ENCODE measurements at regions not wholly inside any gene's neighbourhood (a gene's known extent, or its start where the extent isn't known, plus 50 kb on each side); places are given as distances from the start of the nearest gene placed in this dataset.

DNA sequence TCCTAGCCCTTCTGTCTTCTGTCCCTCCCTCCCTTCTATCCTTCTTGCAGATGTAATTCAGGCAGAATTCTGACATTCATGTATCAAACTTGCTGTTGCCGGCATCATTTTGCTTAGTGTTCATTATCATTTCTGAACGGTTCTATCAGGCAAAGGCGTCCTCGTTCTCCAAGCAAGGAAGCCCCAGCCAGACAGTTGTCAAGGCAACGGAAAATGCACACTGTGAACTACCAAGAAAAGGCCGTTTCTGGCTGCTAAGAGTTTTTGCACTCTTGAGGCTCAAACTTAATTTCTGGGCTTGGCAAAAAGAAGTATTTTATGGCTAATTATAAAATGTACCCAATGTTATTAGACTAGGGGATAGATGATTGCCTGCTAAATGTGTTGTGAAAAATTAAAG is 164.7 kb upstream of the KCNJ15 start:
- TF ChIP-seq, protein P1, sequence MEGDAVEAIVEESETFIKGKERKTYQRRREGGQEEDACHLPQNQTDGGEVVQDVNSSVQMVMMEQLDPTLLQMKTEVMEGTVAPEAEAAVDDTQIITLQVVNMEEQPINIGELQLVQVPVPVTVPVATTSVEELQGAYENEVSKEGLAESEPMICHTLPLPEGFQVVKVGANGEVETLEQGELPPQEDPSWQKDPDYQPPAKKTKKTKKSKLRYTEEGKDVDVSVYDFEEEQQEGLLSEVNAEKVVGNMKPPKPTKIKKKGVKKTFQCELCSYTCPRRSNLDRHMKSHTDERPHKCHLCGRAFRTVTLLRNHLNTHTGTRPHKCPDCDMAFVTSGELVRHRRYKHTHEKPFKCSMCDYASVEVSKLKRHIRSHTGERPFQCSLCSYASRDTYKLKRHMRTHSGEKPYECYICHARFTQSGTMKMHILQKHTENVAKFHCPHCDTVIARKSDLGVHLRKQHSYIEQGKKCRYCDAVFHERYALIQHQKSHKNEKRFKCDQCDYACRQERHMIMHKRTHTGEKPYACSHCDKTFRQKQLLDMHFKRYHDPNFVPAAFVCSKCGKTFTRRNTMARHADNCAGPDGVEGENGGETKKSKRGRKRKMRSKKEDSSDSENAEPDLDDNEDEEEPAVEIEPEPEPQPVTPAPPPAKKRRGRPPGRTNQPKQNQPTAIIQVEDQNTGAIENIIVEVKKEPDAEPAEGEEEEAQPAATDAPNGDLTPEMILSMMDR (IDR thresholded peaks at IDR 0.05) = no peak
- TF ChIP-seq POLR2A (IDR thresholded peaks at IDR 0.05) = no peak
